ENCODE measurements at regions not wholly inside any gene's neighbourhood (a gene's known extent, or its start where the extent isn't known, plus 50 kb on each side); places are given as distances from the start of the nearest gene placed in this dataset.

GRCh38 chr2:238578256-238578655 is 151.5 kb downstream of the ASB1 start:
- Histone ChIP-seq H3K27ac (ENCODE audit: extremely low read depth, low read depth, low read length) (no peak overlapping the region), H3K36me3 (ENCODE audit: control insufficient read depth in 2 of 2, insufficient read depth in 1 of 2, low read length in 2 of 2) (no peaks in the 10 kb centered on the region), H3K4me3 (ENCODE audit: low read depth, low read length) (no peak overlapping the region), H3K4me1 (ENCODE audit: control insufficient read depth, insufficient read depth, low read length) (no peaks in the 10 kb centered on the region), H3K9me3 (ENCODE audit: control insufficient read depth, insufficient read depth, low read depth, low read length) (no peaks in the 10 kb centered on the region)
- ChIA-PET CTCF (no interaction called here), POLR2A (no interaction called here)
- no peak for TF ChIP-seq BCL11A (tag by site-specific recombination; IDR thresholded peaks at IDR 0.05; ENCODE audit: low read depth)
- TF ChIP-seq ZNF311 (tag by site-specific recombination; IDR thresholded peaks at IDR 0.05; ENCODE audit: borderline replicate concordance) = no peak

GRCh38 chr2:238580486-238580885 is 153.8 kb downstream of the ASB1 start:
- H3K4me1 ChIP-seq (ENCODE audit: control insufficient read depth, insufficient read depth, low read length) = no peaks in the 10 kb centered on the region
- H3K36me3 ChIP-seq (ENCODE audit: control insufficient read depth in 2 of 2, insufficient read depth in 1 of 2, low read length in 2 of 2) = no peaks in the 10 kb centered on the region
- CTCF ChIA-PET = no interaction called here
- H3K27ac ChIP-seq (ENCODE audit: extremely low read depth, low read depth, low read length) = no peak overlapping the region
- no peaks in the 10 kb centered on the region for H3K9me3 ChIP-seq (ENCODE audit: control insufficient read depth, insufficient read depth, low read depth, low read length)
- POLR2A ChIA-PET = no interaction called here
- TF ChIP-seq SCRT1 (tag by site-specific recombination; IDR thresholded peaks at IDR 0.05; ENCODE audit: borderline replicate concordance) (no peak), ZNF530 (tag by site-specific recombination; IDR thresholded peaks at IDR 0.05; ENCODE audit: low read depth) (no peak), ZNF626 (tag by site-specific recombination; IDR thresholded peaks at IDR 0.05) (no peak), ZNF140 (tag by site-specific recombination; IDR thresholded peaks at IDR 0.05) (no peak)
- H3K4me3 ChIP-seq (ENCODE audit: low read depth, low read length) = no peak overlapping the region

- CTCF ChIA-PET = no interaction called here
- Histone ChIP-seq H3K27ac (ENCODE audit: extremely low read depth, low read depth, low read length) (no peak overlapping the region), H3K9me3 (ENCODE audit: control insufficient read depth, insufficient read depth, low read depth, low read length) (no peaks in the 10 kb centered on the region), H3K4me3 (ENCODE audit: low read depth, low read length) (no peak overlapping the region), H3K4me1 (ENCODE audit: control insufficient read depth, insufficient read depth, low read length) (no peaks in the 10 kb centered on the region), H3K36me3 (ENCODE audit: control insufficient read depth in 2 of 2, insufficient read depth in 1 of 2, low read length in 2 of 2) (no peaks in the 10 kb centered on the region)
- POLR2A ChIA-PET = no interaction called here
- no peak for TF ChIP-seq ZNF626 (tag by site-specific recombination; IDR thresholded peaks at IDR 0.05)
- TF ChIP-seq SP3 (tag by site-specific recombination; IDR thresholded peaks at IDR 0.05) = no peak
- no peak for TF ChIP-seq PRDM1 (tag by site-specific recombination; IDR thresholded peaks at IDR 0.05)
- TF ChIP-seq ZNF777 (tag by site-specific recombination; IDR thresholded peaks at IDR 0.05; ENCODE audit: borderline replicate concordance) = no peak
- TF ChIP-seq ZNF426 (tag by site-specific recombination; IDR thresholded peaks at IDR 0.05) = no peak
- no peak for TF ChIP-seq OVOL3 (tag by site-specific recombination; IDR thresholded peaks at IDR 0.05)
- TF ChIP-seq ZNF677 (tag by site-specific recombination; IDR thresholded peaks at IDR 0.05) = no peak
- no peak for TF ChIP-seq ZNF18 (tag by site-specific recombination; IDR thresholded peaks at IDR 0.05)
- TF ChIP-seq ZBTB7A (tag by site-specific recombination; IDR thresholded peaks at IDR 0.05; ENCODE audit: low read depth) = no peak
- no peak for TF ChIP-seq ZSCAN5A (tag by site-specific recombination; IDR thresholded peaks at IDR 0.05)
- no peak for TF ChIP-seq ZNF146 (tag by site-specific recombination; IDR thresholded peaks at IDR 0.05)
- no peak for TF ChIP-seq ZNF449 (tag by site-specific recombination; IDR thresholded peaks at IDR 0.05)
- no peak for TF ChIP-seq TCF7L2 (IDR thresholded peaks at IDR 0.05; ENCODE audit: borderline replicate concordance, low read depth, low read length)
- no peak for TF ChIP-seq ZNF398 (tag by site-specific recombination; IDR thresholded peaks at IDR 0.05)
- TF ChIP-seq GFI1B (tag by site-specific recombination; IDR thresholded peaks at IDR 0.05) = no peak
- TF ChIP-seq OSR2 (tag by site-specific recombination; IDR thresholded peaks at IDR 0.05) = no peak
These were observed 154.4 kb downstream of the ASB1 start for GRCh38 chr2:238581126-238581525.
